GM18870 (cell line): ENCODE measurements at regions not wholly inside any gene's neighbourhood (a gene's known extent, or its start where the extent isn't known, plus 50 kb on each side); places are given as distances from the start of the nearest gene placed in this dataset.
"Not testable (repeated sequence)": the region's sequence is repeated elsewhere in the genome, so short reads cannot be mapped to it uniquely, and the experiment has no call there.

ENCODE experiments used
- ATAC-seq: cut with Tn5 transposase; IDR thresholded peaks from one replicate; pipeline ENCODE4 v1.9.1; 2021; ENCODE audit warnings: moderate library complexity; ENCODE audit not compliant: unreplicated experiment

- ATAC-seq: no peak
These were observed 173.4 kb upstream of the TPM1 start for GRCh38 chr15:62869116-62869515.

GRCh38 chr15:62870216-62870615 is 172.3 kb upstream of the TPM1 start:
- no peak for ATAC-seq

DNA sequence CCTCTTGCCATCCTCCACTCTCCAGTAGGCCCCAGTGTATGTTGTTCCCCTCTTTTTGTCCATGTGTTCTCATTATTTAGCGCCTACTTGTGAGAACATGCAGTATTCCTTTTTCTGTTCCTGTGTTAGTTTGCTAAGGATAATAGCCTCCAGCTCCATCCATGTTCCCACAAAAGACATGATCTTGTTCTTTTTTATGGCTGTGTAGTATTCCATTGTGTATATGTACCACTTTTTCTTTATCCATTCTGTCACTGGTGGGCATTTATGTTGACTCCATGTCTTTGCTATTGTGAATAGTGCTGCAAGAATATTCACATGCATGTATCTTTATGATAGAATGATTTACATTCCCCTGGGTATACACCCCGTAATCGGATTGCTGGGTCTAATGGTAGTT is 171.8 kb upstream of the TPM1 start:
- not testable (repeated sequence) for ATAC-seq

DNA sequence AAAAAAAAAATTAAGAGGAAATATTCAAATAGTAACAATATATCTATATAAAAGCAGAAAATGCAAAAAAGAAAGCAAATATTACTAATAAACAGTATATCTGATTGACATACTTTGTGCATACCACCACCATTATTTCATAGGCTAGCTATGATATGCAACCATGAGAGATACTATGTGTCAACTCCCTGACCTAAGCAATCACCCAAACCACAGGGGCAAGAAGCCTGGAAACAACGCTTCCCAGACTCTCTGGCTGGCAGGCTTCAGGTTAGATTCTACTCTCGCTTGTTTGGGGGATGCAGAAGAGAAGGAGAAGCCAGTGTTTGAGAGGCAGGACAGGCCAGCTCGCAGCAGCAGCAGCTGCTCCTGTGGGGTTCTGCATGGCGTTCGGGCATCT is 169.3 kb upstream of the TPM1 start:
- no peak for ATAC-seq

DNA sequence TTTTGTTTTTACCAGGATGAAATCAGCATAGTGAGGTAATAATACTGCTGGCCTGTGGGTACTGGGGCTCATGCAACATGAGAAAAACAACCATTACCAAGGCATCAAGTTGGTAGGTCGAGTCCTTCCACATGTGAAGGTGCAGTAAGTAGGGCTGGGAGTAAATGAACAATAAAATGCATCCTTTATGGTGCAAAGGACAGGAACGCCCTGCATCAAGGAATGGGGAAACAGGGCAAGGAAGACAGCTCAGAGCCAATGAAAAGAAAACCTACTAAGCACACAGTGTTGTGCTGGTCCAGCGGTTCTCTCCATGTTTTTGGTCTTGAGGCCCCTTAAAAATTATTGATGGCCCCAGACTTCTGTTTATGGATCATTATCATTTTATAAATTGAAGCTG is 168.5 kb upstream of the TPM1 start:
- ATAC-seq: no peak

DNA sequence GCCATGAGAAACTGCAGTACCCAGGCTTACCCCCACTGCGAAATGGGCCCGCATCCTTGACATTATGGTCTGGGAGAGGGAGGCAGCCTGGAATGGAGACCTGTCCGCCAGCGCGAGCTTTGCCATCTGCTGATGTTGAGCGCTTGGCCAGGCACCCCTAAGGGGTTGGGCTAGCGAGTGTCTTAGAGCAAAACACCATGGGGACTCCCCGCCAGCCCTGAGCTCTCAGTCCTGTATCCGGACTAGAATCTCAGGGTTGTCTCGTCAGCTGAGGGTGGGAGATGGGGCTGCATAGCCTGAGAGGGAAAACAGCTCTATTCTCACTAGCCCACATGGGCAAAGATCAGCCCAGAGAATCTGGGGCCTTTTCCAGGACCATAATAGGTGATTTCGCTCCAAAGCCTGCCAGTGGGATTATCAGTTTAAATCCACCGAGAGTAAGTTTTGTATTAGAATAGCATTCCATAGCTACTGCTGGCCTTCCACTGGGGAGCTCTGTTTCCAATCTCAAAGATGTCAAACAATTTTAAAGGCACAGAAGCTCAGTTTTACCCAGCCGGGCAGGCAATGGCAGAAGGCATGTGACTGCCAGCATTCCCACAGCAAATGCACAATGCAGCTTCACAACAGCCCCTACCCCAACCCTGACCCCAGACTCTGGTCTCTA is 167.5 kb upstream of the TPM1 start:
- ATAC-seq: no peak

GRCh38 chr15:62875626-62876021 is 166.9 kb upstream of the TPM1 start:
- no peak for ATAC-seq

- ATAC-seq: no peak
These were observed 165.2 kb upstream of the TPM1 start for GRCh38 chr15:62877276-62877857.

GRCh38 chr15:62878070-62878469 is 164.5 kb upstream of the TPM1 start:
- no peak for ATAC-seq

- no peak for ATAC-seq
These were observed 162.8 kb upstream of the TPM1 start for GRCh38 chr15:62879770-62880169.

DNA sequence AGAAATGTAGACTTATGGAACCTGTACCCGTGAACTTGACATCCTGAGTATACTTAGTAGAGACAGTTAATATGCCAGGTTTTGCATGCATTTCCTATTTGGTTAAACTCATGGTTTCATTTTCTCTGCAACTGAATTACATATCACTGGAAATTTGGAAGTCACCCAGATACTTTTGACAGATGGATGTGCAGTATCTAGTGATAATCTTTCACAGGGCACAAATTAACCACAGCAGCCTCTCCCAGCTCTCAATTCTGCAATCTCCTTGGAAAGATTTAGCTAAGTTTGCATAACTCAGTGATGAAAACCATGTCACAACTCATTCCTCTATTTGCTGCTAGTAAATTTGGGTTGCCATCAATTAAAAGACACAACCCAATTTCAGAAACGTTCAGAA is 162.3 kb upstream of the TPM1 start:
- no peak for ATAC-seq

DNA sequence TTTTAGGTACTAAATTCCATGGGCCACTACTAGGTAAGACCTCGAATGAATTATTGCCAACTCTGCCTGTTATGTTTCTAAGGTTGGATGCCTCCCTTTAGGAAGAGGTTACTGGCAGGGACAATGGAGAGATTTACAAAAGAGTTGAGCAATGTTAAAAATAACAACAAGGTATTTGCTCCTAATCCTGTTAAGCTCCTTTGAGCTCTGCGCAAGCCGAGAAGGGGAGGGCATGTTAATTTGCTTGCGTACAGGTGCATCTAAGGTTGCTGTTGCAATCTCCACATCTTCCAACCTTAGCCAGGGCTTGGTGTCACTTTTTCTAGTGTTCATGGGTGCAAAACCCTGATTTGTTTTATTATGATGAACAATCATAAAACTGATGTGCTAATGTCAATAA is 161.5 kb upstream of the TPM1 start:
- no peak for ATAC-seq

DNA sequence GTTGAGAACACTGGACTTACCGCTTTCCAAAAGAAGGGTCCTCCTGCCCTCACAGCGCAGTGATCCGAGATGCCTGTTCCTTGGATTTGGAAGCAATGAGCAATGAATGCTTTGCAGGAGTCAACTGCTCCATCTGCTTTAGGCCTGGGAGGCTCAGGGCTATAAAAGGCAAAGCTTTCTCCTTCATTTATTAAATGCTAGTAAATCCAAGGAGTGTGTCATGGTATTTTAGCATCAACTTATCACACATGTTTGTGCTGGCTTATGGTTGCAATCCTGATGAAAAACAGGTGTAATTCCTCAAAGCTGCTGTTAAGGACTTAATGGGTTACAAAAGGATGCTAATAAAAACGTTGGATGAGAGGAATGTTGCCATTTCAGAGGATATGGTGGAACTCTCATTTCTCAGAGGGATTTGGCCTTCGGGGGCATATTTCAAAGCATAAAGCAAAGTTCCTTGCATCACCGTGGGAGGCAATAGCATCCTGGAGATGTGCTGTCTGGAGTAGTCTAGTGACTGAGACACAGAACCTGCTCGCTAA is 158.5 kb upstream of the TPM1 start:
- ATAC-seq: no peak

DNA sequence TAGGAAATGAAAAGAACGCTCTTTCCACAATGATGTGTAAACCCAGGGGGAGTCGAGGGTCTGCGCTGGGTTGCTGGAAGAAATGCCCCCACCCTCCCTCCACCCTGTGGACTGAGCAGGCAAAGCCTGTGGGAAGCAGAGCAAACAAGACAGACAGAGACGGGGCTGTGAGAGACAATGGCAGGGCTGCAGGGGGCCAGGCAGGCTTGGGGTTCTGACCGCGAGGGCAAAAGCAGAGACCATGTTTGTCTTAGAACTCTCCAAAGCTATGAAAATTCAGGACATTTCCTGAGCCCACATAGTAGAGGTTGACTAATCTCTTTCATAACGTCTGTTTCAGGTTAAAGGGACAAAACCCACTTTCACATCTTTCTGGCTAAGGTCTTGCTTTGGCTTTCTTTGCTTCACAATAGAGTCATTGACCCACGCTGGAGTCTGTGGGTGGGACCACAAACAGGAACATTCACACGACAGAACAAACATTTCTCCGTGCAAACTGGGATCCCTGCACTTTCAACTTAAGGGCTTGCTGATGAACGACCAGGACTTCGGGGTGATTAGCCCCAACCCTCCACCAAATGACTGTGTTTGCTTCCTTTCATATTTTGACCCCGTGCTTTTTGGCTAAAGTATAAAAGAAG is 156.0 kb upstream of the TPM1 start:
- ATAC-seq: no peak

DNA sequence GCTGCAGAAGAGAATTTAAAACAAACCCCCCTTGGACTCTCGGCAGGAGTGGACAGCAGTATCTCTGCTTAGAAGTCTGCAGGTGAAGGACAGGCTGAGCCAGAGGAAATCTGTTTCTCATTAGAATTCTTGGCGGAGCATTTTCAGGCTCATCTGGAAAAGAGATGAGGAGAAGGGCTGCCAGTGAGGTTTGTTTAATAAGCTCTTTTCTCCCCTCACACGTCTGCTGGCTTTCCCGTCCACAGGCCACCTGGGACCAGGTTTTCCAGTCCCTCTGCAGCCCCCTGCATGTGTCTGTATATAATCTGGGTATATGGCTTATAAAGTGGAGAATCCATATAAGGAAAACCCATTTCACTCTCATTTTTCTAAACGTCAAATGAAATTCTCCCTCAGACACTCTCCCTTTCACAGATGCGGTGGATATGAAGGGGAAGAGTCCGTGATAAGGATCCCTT is 155.4 kb upstream of the TPM1 start:
- ATAC-seq: no peak

DNA sequence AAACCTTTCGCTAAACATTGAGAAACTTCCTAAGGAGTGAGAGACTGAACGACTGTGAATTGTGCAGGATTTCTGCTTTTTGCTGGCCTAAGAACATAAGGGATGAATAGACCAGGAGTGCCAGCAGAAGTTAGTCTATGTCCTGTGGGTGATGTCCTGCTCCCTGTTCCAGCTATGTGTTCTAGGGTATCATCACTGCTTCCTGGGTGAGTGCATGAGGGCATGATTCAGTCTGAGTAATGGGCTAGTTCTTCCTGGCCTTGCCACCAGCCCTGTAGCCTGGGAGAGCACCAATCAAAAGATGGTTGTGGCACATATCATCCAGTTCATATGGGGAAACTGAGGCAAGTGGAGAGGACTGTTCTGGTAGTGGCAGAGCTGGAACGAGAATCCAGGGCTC is 153.9 kb upstream of the TPM1 start:
- ATAC-seq: no peak

DNA sequence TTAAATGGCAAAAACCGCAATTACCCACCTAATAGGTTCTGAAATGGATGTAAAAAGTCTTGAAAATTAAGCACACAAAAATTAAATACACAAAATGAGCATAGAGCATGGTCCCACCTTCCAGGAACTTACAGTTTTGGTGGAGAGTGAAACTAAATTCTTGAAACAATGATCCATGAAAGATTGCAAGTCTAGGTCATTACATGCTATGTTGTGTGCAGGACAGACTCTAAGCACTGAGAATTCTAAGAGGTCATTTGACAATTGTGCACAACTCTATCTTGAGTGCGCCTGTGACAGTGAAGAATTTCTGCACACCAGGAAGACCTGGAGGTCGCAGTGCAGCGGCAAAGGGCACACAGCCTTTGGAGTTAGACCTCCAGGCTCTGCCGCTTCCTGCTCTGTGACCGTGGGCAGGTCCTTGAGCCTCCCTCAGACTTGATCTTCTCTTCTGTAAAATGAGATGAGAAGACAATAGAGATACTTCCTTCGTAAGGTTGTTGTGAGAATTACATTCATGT is 153.3 kb upstream of the TPM1 start:
- no peak for ATAC-seq

DNA sequence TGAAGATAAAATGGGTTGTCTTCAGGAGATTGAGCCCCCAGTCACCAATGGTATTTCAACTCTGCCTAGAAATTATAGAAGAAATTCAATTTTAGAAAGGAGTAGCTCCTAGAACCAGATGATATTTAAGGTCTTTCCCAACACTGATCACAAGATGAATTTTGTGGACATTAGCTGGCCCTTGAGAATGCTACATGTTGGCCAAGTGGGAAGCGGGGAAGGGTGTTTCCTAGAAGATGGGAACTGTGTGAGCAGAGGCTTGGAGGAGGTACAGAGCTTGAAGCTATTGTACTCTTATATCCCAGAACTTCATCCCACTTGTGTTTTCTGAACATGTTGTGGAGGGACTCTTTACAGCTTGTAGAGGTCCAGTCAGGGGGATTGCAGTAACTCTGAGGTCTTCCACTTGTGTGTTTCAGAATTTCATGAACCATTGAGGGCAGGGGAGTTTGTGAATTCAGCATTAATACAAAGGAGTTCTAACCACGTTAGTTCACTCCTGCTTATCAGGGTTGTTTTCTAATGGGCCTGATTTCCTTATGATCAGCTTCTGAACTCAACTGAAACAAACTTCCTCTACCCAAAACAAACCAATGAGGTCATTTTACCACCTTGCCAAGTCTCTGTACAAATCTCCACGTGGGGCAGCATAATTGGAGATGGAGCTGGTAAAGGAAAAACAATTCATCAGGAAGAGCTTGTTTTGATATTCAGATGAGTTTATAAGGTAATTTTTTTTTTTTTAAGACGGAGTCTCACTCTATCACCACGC is 152.6 kb upstream of the TPM1 start:
- ATAC-seq: no peak

DNA sequence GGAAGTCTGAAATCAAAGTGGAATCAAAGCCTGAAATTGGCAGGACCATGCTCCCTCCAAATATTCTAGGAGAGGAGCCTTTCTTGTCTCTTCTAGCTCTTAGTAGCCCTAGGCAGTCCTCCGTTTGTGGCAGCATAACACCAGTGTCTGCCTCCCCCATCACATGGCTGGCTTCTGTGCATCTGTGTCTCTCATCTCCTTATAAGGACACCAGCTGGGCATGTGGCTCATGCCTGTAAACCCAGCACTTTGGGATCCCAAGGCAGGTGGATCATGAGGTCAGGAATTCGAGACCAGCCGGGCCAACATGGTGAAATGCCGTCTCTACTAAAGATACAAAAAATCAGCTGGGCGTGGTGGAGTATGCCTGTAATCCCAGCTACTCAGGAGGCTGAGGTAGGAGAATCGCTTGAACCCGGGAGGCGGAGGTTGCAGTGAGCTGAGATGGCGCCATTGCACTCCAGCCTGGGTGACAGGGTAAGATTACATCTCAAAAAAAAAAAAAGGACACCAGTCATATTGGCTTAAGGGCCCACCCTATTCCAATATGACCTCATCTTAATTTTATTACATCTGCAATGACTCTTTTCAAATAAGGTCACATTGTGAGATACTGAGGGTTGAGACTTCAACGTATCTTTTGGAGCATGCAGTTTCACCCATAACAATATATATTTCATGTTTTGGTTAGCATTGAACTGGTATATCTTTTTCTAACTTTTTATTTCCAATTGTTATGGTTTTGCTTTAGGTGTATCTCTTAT is 148.0 kb upstream of the TPM1 start:
- no peak for ATAC-seq

DNA sequence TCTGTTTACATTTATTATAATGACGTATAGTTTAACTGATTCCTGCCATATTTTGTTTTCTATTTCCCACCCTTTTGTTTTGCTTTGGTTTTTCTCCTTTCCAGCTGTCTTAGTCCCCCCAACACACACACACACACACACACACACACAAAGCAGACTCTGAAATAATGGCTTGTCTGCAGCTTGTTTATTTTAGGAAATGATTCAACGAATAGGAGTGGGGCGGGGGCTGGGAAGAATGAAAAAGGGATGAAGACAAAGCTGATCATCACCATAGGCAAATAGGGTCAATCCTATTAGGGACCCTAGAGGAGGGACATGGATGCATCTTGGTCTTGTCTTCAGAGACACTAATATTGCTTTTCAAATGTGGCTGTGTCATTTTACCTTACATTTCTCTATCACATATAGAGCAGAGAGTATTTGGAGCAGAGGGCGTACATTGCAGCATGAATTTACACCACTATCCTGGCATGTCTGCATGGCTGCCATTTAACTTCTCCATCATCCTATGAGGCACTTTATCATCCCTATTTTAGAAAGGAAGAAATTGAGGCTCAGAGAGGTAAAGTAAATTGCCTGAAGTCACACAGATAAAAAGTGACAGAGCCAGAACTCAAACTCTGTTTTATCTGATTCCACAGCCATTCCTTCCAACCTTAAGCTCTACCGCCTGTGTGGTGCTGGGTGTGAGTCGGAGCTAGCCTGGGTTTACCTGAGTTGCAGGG is 147.2 kb upstream of the TPM1 start:
- ATAC-seq: no peak
